ENCODE measurements at regions not wholly inside any gene's neighbourhood (a gene's known extent, or its start where the extent isn't known, plus 50 kb on each side); places are given as distances from the start of the nearest gene placed in this dataset.

GRCh38 chr1:81414488-81415015, 386.2 kb upstream of the ADGRL2 start (continued):
- TF ChIP-seq MAX (IDR thresholded peaks at IDR 0.05) (no peak), HNF4G (IDR thresholded peaks at IDR 0.05) (no peak), ZBTB33 (IDR thresholded peaks at IDR 0.05) (no peak), GABPA (IDR thresholded peaks at IDR 0.05 in 1 of 2, conservative IDR thresholded peaks at IDR 0.05 in 1 of 2) (no peak)

GRCh38 chr1:81412954-81413353, 387.8 kb upstream of the ADGRL2 start:
- 71% methylated on average over 4 of the region's 4 CpGs for WGBS
- DNase-seq (ENCODE audit: low spot score), result no peak
- no peaks in the 10 kb centered on the region for H3K27me3 ChIP-seq (ENCODE audit: control insufficient read depth in 4 of 4, insufficient read depth in 4 of 4, low read length in 3 of 4)
- H3K36me3 ChIP-seq (ENCODE audit: control insufficient read depth in 4 of 4, insufficient read depth in 3 of 4, low read depth in 1 of 4, low read length in 3 of 4), result no peaks in the 10 kb centered on the region
- no peaks in the 10 kb centered on the region for H3K4me1 ChIP-seq (ENCODE audit: control insufficient read depth in 4 of 4, insufficient read depth in 4 of 4, low read length in 3 of 4)
- H3K9ac ChIP-seq (ENCODE audit: low read depth in 1 of 2, low read length in 2 of 2), result no peak overlapping the region
- H3K9me3 ChIP-seq (ENCODE audit: control insufficient read depth in 4 of 4, low read length in 3 of 4), result no peaks in the 10 kb centered on the region
- no peak overlapping the region for H3K27ac ChIP-seq (ENCODE audit: low read depth in 1 of 2, low read length in 2 of 2)
- TF ChIP-seq TAF1 (conservative IDR thresholded peaks at IDR 0.05) (no peak), CTCF (IDR thresholded peaks at IDR 0.05; ENCODE audit: low read depth, low read length, missing input control) (no peak), FOXA1 (IDR thresholded peaks at IDR 0.05) (no peak), HNF4A (conservative IDR thresholded peaks at IDR 0.05) (no peak), FOXA2 (IDR thresholded peaks at IDR 0.05) (no peak), GABPA (IDR thresholded peaks at IDR 0.05 in 1 of 2, conservative IDR thresholded peaks at IDR 0.05 in 1 of 2) (no peak), HNF4G (IDR thresholded peaks at IDR 0.05) (no peak), REST (IDR thresholded peaks at IDR 0.05) (no peak), ATF3 (IDR thresholded peaks at IDR 0.05) (no peak), JUND (IDR thresholded peaks at IDR 0.05) (no peak)
- no peak overlapping the region for H3K4me3 ChIP-seq (ENCODE audit: low read depth in 1 of 3, low read length in 3 of 3)

GRCh38 chr1:81410941-81411340, 389.8 kb upstream of the ADGRL2 start:
- DNase-seq (ENCODE audit: low spot score), result no peak
- H3K9me3 ChIP-seq (ENCODE audit: control insufficient read depth in 4 of 4, low read length in 3 of 4), result no peaks in the 10 kb centered on the region
- no peak overlapping the region for H3K27ac ChIP-seq (ENCODE audit: low read depth in 1 of 2, low read length in 2 of 2)
- no peak overlapping the region for H3K9ac ChIP-seq (ENCODE audit: low read depth in 1 of 2, low read length in 2 of 2)
- no peaks in the 10 kb centered on the region for H3K27me3 ChIP-seq (ENCODE audit: control insufficient read depth in 4 of 4, insufficient read depth in 4 of 4, low read length in 3 of 4)
- no peaks in the 10 kb centered on the region for H3K4me1 ChIP-seq (ENCODE audit: control insufficient read depth in 4 of 4, insufficient read depth in 4 of 4, low read length in 3 of 4)
- no peak overlapping the region for H3K4me3 ChIP-seq (ENCODE audit: low read depth in 1 of 3, low read length in 3 of 3)
- 81% methylated on average over 3 of the region's 3 CpGs for WGBS
- no peak for TF ChIP-seq CTCF (IDR thresholded peaks at IDR 0.05; ENCODE audit: low read depth, low read length, missing input control)
- H3K36me3 ChIP-seq (ENCODE audit: control insufficient read depth in 4 of 4, insufficient read depth in 3 of 4, low read depth in 1 of 4, low read length in 3 of 4), result no peaks in the 10 kb centered on the region

All from liver (tissue), 8 donors.